Loucy (cell line): ENCODE measurements at regions not wholly inside any gene's neighbourhood (a gene's known extent, or its start where the extent isn't known, plus 50 kb on each side); places are given as distances from the start of the nearest gene placed in this dataset.

Experiments
- H2AFZ ChIP-seq: fragments of 200-600 bp; sonication (generic); 2 replicates; pipeline ENCODE4 v1.6.0; 2016; ENCODE audit warnings: antibody characterized with exemption, mild to moderate bottlenecking, low read length, moderate library complexity
- H3F3A ChIP-seq: fragments of 200-600 bp; 2 replicates; pipeline ENCODE4 v1.6.0; 2016; ENCODE audit warnings: antibody characterized with exemption, low read depth, mild to moderate bottlenecking
- H3K27me3 ChIP-seq: fragments of 200-600 bp; sonication (generic); 2 replicates; pipeline ENCODE4 v1.6.1; 2014; ENCODE audit warnings: low read length, mild to moderate bottlenecking; ENCODE audit not compliant: insufficient read depth, poor library complexity, severe bottlenecking
- H3K36me3 ChIP-seq: fragments of 200-600 bp; sonication (generic); 2 replicates; pipeline ENCODE4 v1.6.1; 2016; ENCODE audit warnings: low read length; ENCODE audit not compliant: insufficient read depth
- H3K4me1 ChIP-seq: fragments of 200-600 bp; sonication (generic); 2 replicates; pipeline ENCODE4 v1.5.1; 2014; ENCODE audit warnings: low read length, mild to moderate bottlenecking; ENCODE audit not compliant: insufficient read depth, poor library complexity, severe bottlenecking
- H3K4me2 ChIP-seq: fragments of 200-600 bp; sonication (generic); 2 replicates; pipeline ENCODE4 v1.6.0; 2014; ENCODE audit warnings: antibody characterized with exemption, low read length, low read depth, mild to moderate bottlenecking; ENCODE audit not compliant: poor library complexity, severe bottlenecking
- H3K4me3 ChIP-seq: fragments of 200-600 bp; sonication (generic); 2 replicates; pipeline ENCODE4 v1.5.1; 2014; ENCODE audit warnings: low read length, mild to moderate bottlenecking, mixed read lengths; ENCODE audit not compliant: poor library complexity, severe bottlenecking
- H3K79me2 ChIP-seq: fragments of 200-600 bp; sonication (generic); 2 replicates; pipeline ENCODE4 v1.6.1; 2014; ENCODE audit warnings: low read length; ENCODE audit not compliant: insufficient read depth
- H3K9ac ChIP-seq: fragments of 200-600 bp; sonication (generic); 2 replicates; pipeline ENCODE4 v1.6.0; 2014; ENCODE audit warnings: mild to moderate bottlenecking, low read depth, low read length, moderate library complexity; ENCODE audit not compliant: poor library complexity, severe bottlenecking
- H3K9me2 ChIP-seq: fragments of 200-600 bp; sonication (generic); replicated peaks from 2 replicates; pipeline ENCODE4 v1.6.1; 2016; ENCODE audit warnings: low read depth, low read length, mixed read lengths
- H3K9me3 ChIP-seq: fragments of 200-600 bp; sonication (generic); 2 replicates; pipeline ENCODE4 v1.6.1; 2014; ENCODE audit warnings: mild to moderate bottlenecking, antibody characterized with exemption, low read length, low read depth; ENCODE audit not compliant: insufficient read depth
- H4K20me1 ChIP-seq: fragments of 200-600 bp; sonication (generic); 2 replicates; pipeline ENCODE4 v1.6.0; 2014; ENCODE audit warnings: antibody characterized with exemption, low read length, mild to moderate bottlenecking; ENCODE audit not compliant: insufficient read depth, poor library complexity, severe bottlenecking
- EZH2phosphoT487 ChIP-seq: fragments of 200-600 bp; IDR thresholded peaks from 2 replicates; pipeline ENCODE4 v1.6.1; 2018; ENCODE audit warnings: antibody characterized with exemption, mild to moderate bottlenecking, moderate library complexity, borderline replicate concordance
- TF ChIP-seq, protein P1 (sequence below): fragments of 200-600 bp; sonication (generic); conservative IDR thresholded peaks from 2 replicates; pipeline ENCODE4 v1.5.1; 2014; ENCODE audit warnings: mild to moderate bottlenecking, antibody characterized with exemption, low read length

DNA sequence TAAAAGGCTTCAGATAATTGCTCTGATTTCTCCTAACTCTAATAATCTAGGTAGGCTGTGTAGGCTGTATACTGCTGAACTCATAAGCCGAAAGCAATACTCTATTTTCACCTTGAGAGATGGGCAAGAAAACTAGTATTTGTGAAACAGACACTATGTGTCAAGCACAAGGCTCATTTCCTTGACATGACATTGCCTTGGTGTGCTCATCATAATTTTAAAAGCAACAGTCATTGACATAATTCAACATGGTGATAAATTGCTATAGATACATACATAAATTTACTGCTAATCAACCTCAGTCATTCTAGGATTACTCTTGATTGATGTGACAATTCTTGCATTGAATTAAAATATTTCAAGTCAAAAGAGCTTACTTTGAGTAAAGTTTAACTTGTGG lies 304.7 kb downstream of the CNTN3 start:
- Histone ChIP-seq H3K4me2 (no peak overlapping the region), H2AFZ (no peak overlapping the region), H3K36me3 (no peaks in the 10 kb centered on the region), H4K20me1 (no peaks in the 10 kb centered on the region), H3K9me2 (0 out of 2 replicates have a peak, but pooled peaks cover 5% of the 10 kb centered on the region), H3K27me3 (no peaks in the 10 kb centered on the region), H3K9me3 (no peaks in the 10 kb centered on the region), H3K4me3 (no peak overlapping the region), H3K9ac (no peak overlapping the region), H3F3A (no peaks in the 10 kb centered on the region), H3K4me1 (no peaks in the 10 kb centered on the region), H3K79me2 (no peaks in the 10 kb centered on the region)
- TF ChIP-seq, protein P1, sequence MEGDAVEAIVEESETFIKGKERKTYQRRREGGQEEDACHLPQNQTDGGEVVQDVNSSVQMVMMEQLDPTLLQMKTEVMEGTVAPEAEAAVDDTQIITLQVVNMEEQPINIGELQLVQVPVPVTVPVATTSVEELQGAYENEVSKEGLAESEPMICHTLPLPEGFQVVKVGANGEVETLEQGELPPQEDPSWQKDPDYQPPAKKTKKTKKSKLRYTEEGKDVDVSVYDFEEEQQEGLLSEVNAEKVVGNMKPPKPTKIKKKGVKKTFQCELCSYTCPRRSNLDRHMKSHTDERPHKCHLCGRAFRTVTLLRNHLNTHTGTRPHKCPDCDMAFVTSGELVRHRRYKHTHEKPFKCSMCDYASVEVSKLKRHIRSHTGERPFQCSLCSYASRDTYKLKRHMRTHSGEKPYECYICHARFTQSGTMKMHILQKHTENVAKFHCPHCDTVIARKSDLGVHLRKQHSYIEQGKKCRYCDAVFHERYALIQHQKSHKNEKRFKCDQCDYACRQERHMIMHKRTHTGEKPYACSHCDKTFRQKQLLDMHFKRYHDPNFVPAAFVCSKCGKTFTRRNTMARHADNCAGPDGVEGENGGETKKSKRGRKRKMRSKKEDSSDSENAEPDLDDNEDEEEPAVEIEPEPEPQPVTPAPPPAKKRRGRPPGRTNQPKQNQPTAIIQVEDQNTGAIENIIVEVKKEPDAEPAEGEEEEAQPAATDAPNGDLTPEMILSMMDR = no peak
- TF ChIP-seq EZH2phosphoT487 = no peak

DNA sequence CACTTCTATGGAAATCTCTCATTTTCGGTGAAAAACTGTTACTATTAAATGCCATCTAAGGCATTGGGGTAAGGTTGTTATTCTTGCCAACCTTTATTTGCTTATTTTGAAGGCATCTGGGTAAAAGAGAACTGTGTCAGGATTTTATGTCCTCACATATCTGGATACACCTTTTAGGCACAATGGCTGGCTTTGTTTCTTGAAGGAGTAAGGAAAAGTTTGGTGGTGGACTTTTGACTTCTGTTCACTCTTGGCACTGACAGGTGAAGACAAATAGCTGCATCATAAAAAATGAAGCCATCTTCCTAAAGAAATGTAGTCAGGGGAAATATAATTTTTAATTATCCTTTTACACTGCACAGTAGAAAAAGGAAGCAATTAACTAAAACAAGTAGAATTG lies 310.0 kb downstream of the CNTN3 start:
- H3K36me3 ChIP-seq = no peaks in the 10 kb centered on the region
- H2AFZ ChIP-seq = no peak overlapping the region
- TF ChIP-seq EZH2phosphoT487 = no peak
- TF ChIP-seq, protein P1 = no peak
- H3K9me3 ChIP-seq = no peaks in the 10 kb centered on the region
- 0 out of 2 replicates have a peak, but pooled peaks cover 5% of the 10 kb centered on the region for H3K9me2 ChIP-seq
- no peak overlapping the region for H3K4me3 ChIP-seq
- no peak overlapping the region for H3K9ac ChIP-seq
- no peaks in the 10 kb centered on the region for H3F3A ChIP-seq
- H3K4me1 ChIP-seq = no peaks in the 10 kb centered on the region
- no peaks in the 10 kb centered on the region for H3K27me3 ChIP-seq
- H3K4me2 ChIP-seq = no peak overlapping the region
- H4K20me1 ChIP-seq = no peaks in the 10 kb centered on the region
- no peaks in the 10 kb centered on the region for H3K79me2 ChIP-seq

DNA sequence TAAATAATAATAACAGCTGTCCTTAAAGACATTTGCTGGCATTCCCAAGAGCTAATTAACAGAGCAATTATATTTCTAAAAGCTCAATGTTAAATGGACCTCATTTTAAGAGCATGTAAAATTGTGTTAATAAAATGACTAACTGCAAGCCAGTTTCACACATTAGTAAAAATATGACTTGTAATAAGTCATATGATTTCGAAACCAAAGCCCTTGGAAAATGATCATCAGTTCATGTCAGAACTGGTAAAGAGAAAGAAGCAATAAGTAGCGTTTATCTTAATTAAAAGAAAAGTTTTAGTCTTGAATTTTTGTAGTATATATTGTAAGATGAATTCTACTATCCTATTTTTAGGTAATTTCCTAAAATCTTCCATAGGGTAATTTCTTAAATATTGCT lies 310.7 kb downstream of the CNTN3 start:
- Histone ChIP-seq H3K4me1 (no peaks in the 10 kb centered on the region), H3K79me2 (no peaks in the 10 kb centered on the region), H2AFZ (no peak overlapping the region), H3K4me3 (no peak overlapping the region), H3K9me3 (no peaks in the 10 kb centered on the region), H3K9ac (no peak overlapping the region), H3K36me3 (no peaks in the 10 kb centered on the region), H4K20me1 (no peaks in the 10 kb centered on the region), H3K9me2 (0 out of 2 replicates have a peak, but pooled peaks cover 5% of the 10 kb centered on the region), H3K27me3 (no peaks in the 10 kb centered on the region), H3K4me2 (no peak overlapping the region), H3F3A (no peaks in the 10 kb centered on the region)
- TF ChIP-seq EZH2phosphoT487 = no peak
- TF ChIP-seq, protein P1 = no peak
